GM23338 (cell line): ENCODE measurements at regions not wholly inside any gene's neighbourhood (a gene's known extent, or its start where the extent isn't known, plus 50 kb on each side); places are given as distances from the start of the nearest gene placed in this dataset.

Experiments used
- ATAC-seq: fragments of 200-7000 bp; cut with Tn5 transposase; 3 replicates; pipeline ENCODE4 v1.9.1; 2020
- DNase-seq: peaks from one replicate; pipeline ENCODE4 v3.0.0-alpha.2; 2015; ENCODE audit warnings: low spot score
- H2AFZ ChIP-seq: fragments of 200-600 bp; sonication (generic); 2 replicates; pipeline ENCODE4 v1.8.0; 2016; ENCODE audit warnings: antibody characterized with exemption, mild to moderate bottlenecking, moderate library complexity
- H3F3A ChIP-seq: fragments of 200-600 bp; sonication (generic); replicated peaks from 2 replicates; pipeline ENCODE4 v1.8.0; 2017; ENCODE audit warnings: antibody characterized with exemption, mixed run types, low read depth
- H3K27ac ChIP-seq: fragments of 200-600 bp; sonication (generic); 2 replicates; pipeline ENCODE4 v1.6.1; 2016; ENCODE audit warnings: low read depth
- H3K27me3 ChIP-seq: fragments of 200-600 bp; sonication (generic); 2 replicates; pipeline ENCODE4 v1.8.0; 2016; ENCODE audit warnings: mild to moderate bottlenecking, mixed run types, moderate library complexity; ENCODE audit not compliant: insufficient read depth
- H3K36me3 ChIP-seq: fragments of 200-600 bp; sonication (generic); 2 replicates; pipeline ENCODE4 v1.8.0; 2016; ENCODE audit warnings: mild to moderate bottlenecking; ENCODE audit not compliant: insufficient read depth
- H3K4me1 ChIP-seq: fragments of 200-600 bp; sonication (generic); 2 replicates; pipeline ENCODE4 v1.8.0; 2016; ENCODE audit warnings: mild to moderate bottlenecking, moderate library complexity; ENCODE audit not compliant: insufficient read depth
- H3K4me2 ChIP-seq: fragments of 200-600 bp; sonication (generic); 2 replicates; pipeline ENCODE4 v1.7.1; 2017; ENCODE audit warnings: mixed run types
- H3K4me3 ChIP-seq: fragments of 200-600 bp; sonication (generic); 2 replicates; pipeline ENCODE4 v1.6.1; 2016; ENCODE audit warnings: mixed run types
- H3K79me2 ChIP-seq: fragments of 200-600 bp; sonication (generic); replicated peaks from 2 replicates; pipeline ENCODE4 v1.8.0; 2017; ENCODE audit warnings: mild to moderate bottlenecking; ENCODE audit not compliant: insufficient read depth
- H3K9me2 ChIP-seq: fragments of 200-600 bp; sonication (generic); 2 replicates; pipeline ENCODE4 v1.8.0; 2017; ENCODE audit not compliant: insufficient read depth
- H4K20me1 ChIP-seq: fragments of 200-600 bp; sonication (generic); replicated peaks from 2 replicates; pipeline ENCODE4 v1.8.0; 2017; ENCODE audit warnings: mild to moderate bottlenecking; ENCODE audit not compliant: insufficient read depth
- H3K27ac Mint-ChIP-seq: 2 replicates; pipeline ENCODE4 v1.8.0; 2020; ENCODE audit warnings: inconsistent platforms, mild to moderate bottlenecking, moderate library complexity, mixed read lengths
- H3K27me3 Mint-ChIP-seq: 3 replicates; pipeline ENCODE4 v1.8.0; 2022; ENCODE audit warnings: low read depth, mild to moderate bottlenecking, moderate library complexity, mixed read lengths, inconsistent platforms; ENCODE audit not compliant: insufficient read depth, poor library complexity
- H3K36me3 Mint-ChIP-seq: 3 replicates; pipeline ENCODE4 v1.8.0; 2021; ENCODE audit warnings: low read depth, mild to moderate bottlenecking, inconsistent platforms, moderate library complexity, mixed read lengths
- H3K4me1 Mint-ChIP-seq: 3 replicates; pipeline ENCODE4 v1.8.0; 2020; ENCODE audit warnings: mild to moderate bottlenecking, inconsistent platforms, mixed read lengths
- H3K4me3 Mint-ChIP-seq: 3 replicates; pipeline ENCODE4 v1.8.0; 2021; ENCODE audit warnings: moderate library complexity, mild to moderate bottlenecking, inconsistent platforms, mixed read lengths
- H3K9me3 Mint-ChIP-seq: 3 replicates; pipeline ENCODE4 v1.8.0; 2020; ENCODE audit warnings: moderate library complexity, mild to moderate bottlenecking, inconsistent platforms, mixed read lengths
- CTCF ChIP-seq, 2 experiments: fragments of 200-600 bp in 1 of 2; sonication (generic) in 1 of 2; conservative IDR thresholded peaks; 2 replicates each; pipeline versions ENCODE4 v1.5.1 to v1.6.1; 2016 to 2017; ENCODE audit warnings: antibody characterized with exemption in 2 of 2, low read depth in 2 of 2, mild to moderate bottlenecking in 2 of 2, moderate library complexity in 1 of 2
- JUNB ChIP-seq: IDR thresholded peaks from one replicate; pipeline ENCODE4 v1.6.1; 2016; ENCODE audit warnings: antibody characterized with exemption; ENCODE audit not compliant: unreplicated experiment
- NANOG ChIP-seq: IDR thresholded peaks from 2 replicates; pipeline ENCODE4 v1.6.1; 2016; ENCODE audit warnings: antibody characterized with exemption, borderline replicate concordance
- POLR2AphosphoS5 ChIP-seq: IDR thresholded peaks from 2 replicates; pipeline ENCODE4 v1.6.1; 2016; ENCODE audit warnings: antibody characterized with exemption, low read depth

GRCh38 chr13:46995874-46996273, 99.0 kb upstream of the HTR2A start (continued):
- TF ChIP-seq CTCF (conservative IDR thresholded peaks at IDR 0.05; ENCODE audit: low read depth in 2 of 2) (no peak), NANOG (no peak)

GRCh38 chr13:46994492-46994891, 97.6 kb upstream of the HTR2A start:
- H3K4me1 ChIP-seq: no peaks in the 10 kb centered on the region
- H2AFZ ChIP-seq: no peak overlapping the region
- H3K27me3 ChIP-seq: no peaks in the 10 kb centered on the region
- H3F3A ChIP-seq: no peaks in the 10 kb centered on the region
- H3K27me3 Mint-ChIP-seq: no peaks in the 10 kb centered on the region
- TF ChIP-seq CTCF (conservative IDR thresholded peaks at IDR 0.05; ENCODE audit: low read depth in 2 of 2) (0 out of 4 replicates have a peak, but pooled peaks of 1 of the 2 experiments have one; percentile 15), POLR2AphosphoS5 (no peak), JUNB (no peak)
- no peak for DNase-seq
- no peaks in the 10 kb centered on the region for H3K36me3 ChIP-seq
- no peak overlapping the region for H3K4me3 Mint-ChIP-seq
- no peak overlapping the region for H3K4me3 ChIP-seq
- H3K27ac Mint-ChIP-seq: no peak overlapping the region
- H3K27ac ChIP-seq: no peak overlapping the region
- H3K9me3 Mint-ChIP-seq: no peaks in the 10 kb centered on the region; the same call in 2 of the 3 replicates
- no peaks in the 10 kb centered on the region for H3K36me3 Mint-ChIP-seq
- ATAC-seq: no peak
- H3K4me2 ChIP-seq: no peak overlapping the region
- peaks cover 14% of the 10 kb centered on the region for H3K9me2 ChIP-seq
- H4K20me1 ChIP-seq: no peaks in the 10 kb centered on the region
- H3K79me2 ChIP-seq: no peaks in the 10 kb centered on the region
- no peaks in the 10 kb centered on the region for H3K4me1 Mint-ChIP-seq

GRCh38 chr13:46992383-46992952, 95.6 kb upstream of the HTR2A start:
- Histone ChIP-seq H3K79me2 (no peaks in the 10 kb centered on the region), H3K27me3 (no peaks in the 10 kb centered on the region), H3K36me3 (no peaks in the 10 kb centered on the region), H3K4me3 (no peak overlapping the region), H2AFZ (no peak overlapping the region), H4K20me1 (no peaks in the 10 kb centered on the region), H3F3A (no peaks in the 10 kb centered on the region), H3K4me2 (no peak overlapping the region), H3K4me1 (no peaks in the 10 kb centered on the region), H3K9me2 (peaks cover 10% of the 10 kb centered on the region), H3K27ac (no peak overlapping the region)
- no peak for ATAC-seq
- Mint-ChIP-seq H3K27me3 (no peaks in the 10 kb centered on the region), H3K4me3 (no peak overlapping the region), H3K4me1 (no peaks in the 10 kb centered on the region), H3K9me3 (no peaks in the 10 kb centered on the region), H3K36me3 (no peaks in the 10 kb centered on the region), H3K27ac (no peak overlapping the region)
- peak; percentile 31 for DNase-seq
- TF ChIP-seq CTCF (conservative IDR thresholded peaks at IDR 0.05; ENCODE audit: low read depth in 2 of 2) (peak; percentile 33 to 49), NANOG (no peak)
